G401 (cell line): ENCODE measurements at regions not wholly inside any gene's neighbourhood (a gene's known extent, or its start where the extent isn't known, plus 50 kb on each side); places are given as distances from the start of the nearest gene placed in this dataset.

Source experiments
- DNase-seq: peaks from one replicate; pipeline ENCODE4 v3.0.0-alpha.2; 2015; ENCODE audit warnings: low spot score
- in situ Hi-C: cut with HindIII; loops from 2 replicates; pipeline ENCODE4 v1.10.0; 2016; ENCODE audit warnings: low sequenced_read_pairs, mixed read lengths

DNA sequence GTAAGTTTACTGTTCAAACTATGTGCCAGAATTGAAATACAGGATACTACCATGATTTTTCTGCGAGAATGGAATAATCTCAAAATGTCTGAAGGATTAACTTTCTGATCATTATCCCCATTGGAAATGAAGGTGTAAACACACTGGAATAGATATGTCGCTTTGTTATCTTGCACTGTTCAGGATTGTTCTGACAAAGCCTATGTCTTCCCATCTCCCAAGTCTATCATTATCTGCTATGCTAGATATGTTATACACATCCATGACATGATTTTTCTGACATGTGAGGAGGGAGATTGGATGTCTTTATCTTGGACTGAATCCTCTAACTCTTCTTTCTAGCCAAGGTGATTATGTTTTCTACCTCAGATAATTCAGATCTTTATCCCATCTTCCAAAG is 1239.3 kb upstream of the ADGRL4 start:
- in situ Hi-C loops = no loop called here

DNA sequence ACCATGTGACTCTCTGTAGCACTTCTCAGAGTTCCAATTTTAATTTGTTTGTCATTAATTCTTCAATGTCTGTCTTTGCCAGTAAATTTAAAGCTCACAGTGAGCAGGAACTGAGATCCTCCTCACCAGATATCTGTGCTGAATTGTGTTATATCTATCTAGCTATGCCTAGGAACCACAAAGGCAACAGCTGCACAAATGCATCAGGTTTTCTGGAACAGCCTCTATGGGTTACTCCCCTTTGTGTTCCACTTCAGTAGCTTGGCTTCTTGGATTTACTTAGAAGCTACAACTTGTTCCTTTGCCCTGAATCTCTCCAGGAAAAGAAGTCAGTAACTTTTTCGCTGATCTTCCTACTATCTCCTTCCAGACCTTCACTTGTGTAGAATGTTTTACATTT is 1237.8 kb upstream of the ADGRL4 start:
- no peak for DNase-seq
- in situ Hi-C loops = no loop called here

More for the DNA sequence above, 1239.3 kb upstream of the ADGRL4 start:
- DNase-seq = no peak

DNA sequence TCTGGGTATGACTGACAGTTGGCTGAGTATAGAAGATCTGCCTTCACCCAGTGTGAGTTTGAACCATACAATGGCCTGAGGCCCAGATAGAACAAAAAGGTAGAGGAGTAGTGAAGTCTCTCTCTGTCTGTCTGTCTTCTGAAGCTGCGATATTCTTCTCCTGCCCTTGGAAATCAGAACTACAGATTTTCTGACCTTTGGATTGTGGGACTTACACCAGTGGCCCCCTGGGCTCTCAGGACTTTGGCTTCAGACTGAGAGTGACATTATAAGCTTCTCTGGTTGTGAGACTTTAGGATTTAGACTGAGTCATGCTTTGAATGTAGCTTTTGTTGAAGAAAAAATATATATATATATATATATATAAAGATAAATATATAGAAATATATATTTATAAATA is 1235.0 kb upstream of the ADGRL4 start:
- DNase-seq = no peak
- in situ Hi-C loops = no loop called here

DNA sequence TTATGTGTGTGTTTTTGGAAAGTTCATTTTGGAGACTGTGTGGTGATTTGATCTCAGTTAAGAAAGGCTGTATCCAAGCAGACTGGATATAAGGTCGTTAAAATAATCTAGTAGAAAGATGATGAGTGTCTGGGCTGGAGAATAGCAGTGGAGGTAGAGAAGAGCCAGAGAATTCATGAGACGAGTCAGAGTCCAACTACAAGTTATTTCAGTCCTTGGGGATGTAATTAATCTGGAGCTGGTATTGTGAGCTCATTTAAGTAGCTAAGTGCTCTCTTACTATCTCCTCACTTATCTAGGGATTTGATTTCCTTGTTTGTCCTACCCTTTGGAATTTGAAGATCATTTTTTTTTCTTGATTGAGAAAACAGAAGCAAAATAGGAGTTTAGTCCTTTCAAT is 1219.0 kb upstream of the ADGRL4 start:
- in situ Hi-C loops = no loop called here
- no peak for DNase-seq

GRCh38 chr1:80221319-80221718 is 1214.8 kb upstream of the ADGRL4 start:
- in situ Hi-C loops = no loop called here
- no peak for DNase-seq

GRCh38 chr1:80218112-80218511 is 1211.6 kb upstream of the ADGRL4 start:
- DNase-seq = peak; percentile 9

GRCh38 chr1:80217377-80217986 is 1211.0 kb upstream of the ADGRL4 start:
- in situ Hi-C loops = no loop called here
- peak; percentile 20 for DNase-seq

More at GRCh38 chr1:80218112-80218511, 1211.6 kb upstream of the ADGRL4 start:
- in situ Hi-C loops = no loop called here

DNA sequence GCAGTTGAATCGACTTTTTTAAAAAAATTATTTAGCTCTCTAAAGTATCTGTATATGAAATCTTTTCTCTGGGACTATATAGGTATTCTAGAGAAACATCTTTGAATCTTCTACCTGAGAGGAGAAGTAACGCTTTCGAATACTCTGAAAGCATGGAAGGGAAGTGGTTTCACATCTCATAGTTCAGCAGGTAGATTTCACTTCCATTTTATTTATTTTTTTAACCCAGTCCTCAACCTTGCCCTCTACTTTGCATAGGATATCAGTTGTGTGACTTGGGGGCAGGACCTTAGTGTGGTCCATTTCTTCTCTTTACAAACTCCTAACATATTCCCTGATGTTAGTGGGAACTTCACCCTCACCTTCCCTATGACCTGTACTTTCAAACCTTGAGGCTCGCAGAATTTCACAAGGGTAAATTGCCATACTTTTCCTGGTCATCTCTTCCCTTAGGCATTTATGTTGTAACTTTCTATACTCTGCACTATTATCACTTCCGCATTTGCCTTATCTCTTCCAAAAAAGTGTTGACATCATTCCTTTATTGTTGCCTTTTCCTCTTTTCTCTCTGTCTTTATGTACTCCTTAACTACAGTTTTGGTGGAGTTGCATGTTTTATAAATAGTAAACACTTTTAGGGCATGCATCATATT is 1208.5 kb upstream of the ADGRL4 start:
- no peak for DNase-seq
- in situ Hi-C loops = no loop called here

DNA sequence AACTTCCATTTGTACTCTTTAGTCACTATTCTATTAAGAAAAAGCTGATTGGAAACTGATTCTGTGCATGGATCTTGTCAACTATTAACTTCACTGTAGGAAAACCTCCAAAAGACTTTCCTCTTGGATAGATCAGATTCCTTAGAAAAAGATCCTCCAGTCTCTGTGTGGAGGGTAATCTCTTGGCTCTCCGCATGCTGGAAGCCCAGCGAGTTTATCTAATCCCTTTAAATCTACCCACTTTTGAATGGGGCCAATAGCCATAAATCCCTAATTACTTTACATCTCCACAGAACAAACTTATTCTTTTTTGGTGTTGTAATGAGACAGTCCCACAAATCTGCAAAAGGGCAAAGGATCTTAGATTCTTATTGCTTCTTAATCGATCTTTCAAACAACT is 1206.4 kb upstream of the ADGRL4 start:
- DNase-seq = no peak
- in situ Hi-C loops = no loop called here

GRCh38 chr1:80211691-80212380 is 1205.3 kb upstream of the ADGRL4 start:
- in situ Hi-C loops = no loop called here
- no peak for DNase-seq

DNA sequence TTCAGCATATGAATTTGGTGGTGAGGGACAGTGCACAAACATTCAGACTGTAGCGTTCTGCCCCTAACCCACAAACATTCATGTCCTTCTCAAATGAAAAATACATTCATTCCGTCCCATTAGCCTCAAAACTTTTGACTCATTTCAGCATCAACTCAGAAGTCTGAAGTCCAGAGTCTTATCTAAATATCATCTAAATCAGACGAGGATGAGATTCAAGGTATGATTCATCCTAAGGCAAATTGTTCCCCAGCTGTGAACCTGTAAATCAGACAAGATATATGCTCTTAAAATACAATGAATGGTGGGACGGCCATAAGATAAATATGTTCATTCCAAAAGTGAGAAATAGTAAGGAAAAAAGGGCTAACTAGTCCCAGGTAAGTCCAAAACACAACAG is 1195.6 kb upstream of the ADGRL4 start:
- DNase-seq = no peak
- in situ Hi-C loops = no loop called here

- no peak for DNase-seq
- in situ Hi-C loops = no loop called here
Observed at GRCh38 chr1:80194221-80194620, 1187.7 kb upstream of the ADGRL4 start.

- DNase-seq = no peak
- in situ Hi-C loops = no loop called here
Observed at GRCh38 chr1:80181418-80181817, 1174.9 kb upstream of the ADGRL4 start.

GRCh38 chr1:80171631-80172030 is 1165.1 kb upstream of the ADGRL4 start:
- in situ Hi-C loops = no loop called here
- no peak for DNase-seq

DNA sequence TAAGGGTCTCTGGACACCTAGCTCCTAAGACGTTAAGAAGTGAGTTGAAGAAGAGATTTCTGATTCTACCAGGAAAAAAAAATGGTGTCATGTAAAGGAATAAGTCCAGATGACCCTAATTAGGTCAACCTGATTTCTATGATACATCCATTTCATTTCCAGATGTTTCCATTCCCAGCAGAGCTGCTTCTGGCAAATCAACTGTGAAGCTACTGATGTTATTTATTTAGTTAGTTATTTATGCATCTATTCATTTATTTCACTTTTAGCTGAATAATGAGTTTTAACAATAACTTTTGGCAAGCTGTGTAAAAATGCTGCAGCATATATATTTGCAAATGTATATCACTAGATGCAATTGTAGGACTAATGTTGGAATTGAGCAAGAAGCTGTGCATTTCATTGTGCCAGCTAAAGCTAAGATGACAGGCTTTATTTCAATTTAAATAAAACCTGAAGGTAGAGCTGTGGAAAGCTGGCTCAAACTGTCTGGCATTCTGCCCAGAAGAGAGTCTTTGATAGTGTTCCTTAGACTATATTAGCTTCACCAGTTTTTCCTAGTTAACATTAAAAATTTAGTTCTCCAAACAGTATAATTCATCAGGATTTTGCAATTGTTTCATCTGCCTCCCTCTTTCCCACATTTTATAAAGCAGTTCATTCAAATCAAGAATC is 1164.4 kb upstream of the ADGRL4 start:
- in situ Hi-C loops = no loop called here
- no peak for DNase-seq

DNA sequence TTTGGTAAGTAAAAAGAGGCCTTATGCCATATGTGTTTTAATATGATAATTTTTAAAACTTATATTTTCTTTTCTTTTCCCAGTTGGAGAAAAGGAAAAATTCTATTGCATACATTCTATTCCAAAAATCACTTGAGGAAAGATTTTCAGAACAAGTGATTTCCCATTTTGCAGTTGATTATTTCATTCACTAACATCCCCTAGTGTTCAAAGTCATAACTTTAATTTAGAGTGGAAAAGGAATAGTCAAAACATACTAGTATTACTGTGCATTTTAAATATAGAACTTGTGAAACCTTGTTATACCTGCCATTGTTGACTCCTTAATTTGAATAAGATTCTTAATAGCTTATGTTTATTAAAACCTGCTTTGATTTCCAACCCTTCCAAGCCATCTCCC is 1157.6 kb upstream of the ADGRL4 start:
- DNase-seq = no peak
- in situ Hi-C loops = no loop called here

DNA sequence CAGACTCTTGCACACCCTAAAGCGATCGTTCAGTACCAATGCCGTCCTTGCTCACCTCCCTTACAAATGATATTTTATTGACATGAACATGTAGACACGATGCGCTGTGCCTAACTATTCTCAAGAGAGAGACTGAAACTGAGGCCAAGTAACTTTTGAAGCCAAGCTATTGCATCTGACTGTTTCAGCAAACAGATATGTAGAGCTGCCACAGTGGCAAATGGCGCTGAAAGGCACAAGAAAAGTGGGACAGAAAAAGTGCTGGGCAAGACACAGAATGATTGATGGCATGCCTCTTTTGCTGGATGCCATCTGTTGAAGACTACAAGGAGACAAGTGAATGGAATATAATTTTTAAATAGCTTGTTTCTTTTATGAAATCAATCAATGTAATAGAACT is 1157.2 kb upstream of the ADGRL4 start:
- in situ Hi-C loops = no loop called here
- no peak for DNase-seq

DNA sequence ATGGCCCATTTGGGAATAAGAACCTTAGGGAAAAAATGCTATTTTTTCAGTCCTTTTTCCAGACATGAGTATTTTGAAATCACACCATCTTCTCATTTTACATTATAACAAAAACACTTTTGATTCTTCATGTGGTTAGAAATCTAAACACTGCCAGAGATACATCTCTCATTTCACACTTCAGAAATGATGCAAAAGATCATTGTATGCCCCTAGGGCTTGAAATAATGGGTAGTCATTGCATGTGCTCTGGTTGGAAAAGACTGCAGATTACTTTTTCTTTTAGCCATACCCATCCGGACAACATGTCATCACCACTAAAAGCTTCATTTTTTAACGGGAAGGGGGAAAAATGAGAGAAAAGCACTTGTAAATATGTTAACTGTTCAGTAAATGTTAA is 1152.2 kb upstream of the ADGRL4 start:
- in situ Hi-C loops = no loop called here
- DNase-seq = no peak

DNA sequence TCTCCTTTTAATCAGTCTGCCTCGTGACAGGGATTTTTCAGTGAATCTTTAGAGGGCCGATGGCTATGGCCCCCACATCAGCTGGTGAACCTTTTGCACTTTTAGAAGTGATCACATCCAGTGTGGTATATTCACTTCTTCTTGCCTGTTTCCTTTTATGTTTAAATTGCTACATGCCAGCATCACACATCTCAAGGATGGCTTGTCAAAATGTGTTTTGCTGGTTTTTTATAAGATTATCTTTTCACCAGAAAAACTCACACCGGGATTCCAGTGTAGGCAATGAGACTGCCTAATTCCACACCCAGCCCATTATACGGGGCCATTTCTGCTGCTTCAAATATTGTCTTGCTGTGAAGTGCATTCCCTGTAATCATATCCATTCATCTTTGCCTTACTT is 1151.7 kb upstream of the ADGRL4 start:
- no peak for DNase-seq
- in situ Hi-C loops = no loop called here

DNA sequence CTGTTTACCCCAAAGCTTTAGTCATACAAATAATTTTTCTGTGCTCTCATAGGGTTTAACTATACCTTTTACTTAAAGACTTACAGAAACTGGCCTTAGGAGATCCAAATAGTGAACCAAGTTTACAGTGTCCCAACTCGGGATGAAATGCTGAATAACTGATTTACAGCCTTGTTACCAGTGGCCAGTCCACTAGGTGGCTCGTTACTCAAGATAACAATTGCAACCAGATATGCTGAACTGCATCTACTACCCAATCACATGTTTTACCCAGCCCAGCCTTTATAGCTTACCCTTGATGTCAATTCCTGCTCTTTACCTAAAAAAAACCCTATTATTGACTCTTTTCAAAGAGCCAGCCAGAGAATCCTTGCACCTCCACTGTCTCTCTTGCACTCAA is 1148.8 kb upstream of the ADGRL4 start:
- in situ Hi-C loops = no loop called here

More for the DNA sequence above, 1148.8 kb upstream of the ADGRL4 start:
- no peak for DNase-seq
